ENCODE measurements at regions not wholly inside any gene's neighbourhood (a gene's known extent, or its start where the extent isn't known, plus 50 kb on each side); places are given as distances from the start of the nearest gene placed in this dataset.

- 80% methylated on average over 4 of the region's 4 CpGs for WGBS (ENCODE audit: low lambda C conversion rate, missing lambda C conversion rate)
- TF ChIP-seq CTCF (IDR thresholded peaks at IDR 0.05; ENCODE audit: poor library complexity) (no peak), EZH2phosphoT487 (IDR thresholded peaks at IDR 0.05; ENCODE audit: low read depth, severe bottlenecking, unreplicated experiment) (no peak), EZH2 (IDR thresholded peaks at IDR 0.05; ENCODE audit: borderline replicate concordance) (no peak)
- Histone ChIP-seq H3K9me2 (replicated peaks; ENCODE audit: insufficient read depth) (no peaks in the 10 kb centered on the region), H3K27me3 (no peaks in the 10 kb centered on the region), H3K27ac (no peak overlapping the region), H3K36me3 (replicated peaks; ENCODE audit: insufficient read depth, low read depth) (no peaks in the 10 kb centered on the region), H3K4me1 (ENCODE audit: insufficient read depth) (no peaks in the 10 kb centered on the region), H3K79me2 (no peaks in the 10 kb centered on the region), H3K4me2 (no peak overlapping the region), H2AFZ (no peak overlapping the region), H3K9me3 (ENCODE audit: low read depth) (no peaks in the 10 kb centered on the region), H4K20me1 (ENCODE audit: insufficient read depth, poor library complexity, severe bottlenecking) (no peaks in the 10 kb centered on the region), H3K4me3 (no peak overlapping the region)
- DNase-seq (ENCODE audit: low spot score) = no peak
Measured at GRCh38 chr5:96569770-96570169, 92.4 kb upstream of the CAST start.

GRCh38 chr5:96572864-96573512 lies 89.2 kb upstream of the CAST start:
- WGBS (ENCODE audit: low lambda C conversion rate, missing lambda C conversion rate) = 87% methylated on average over 5 of the region's 5 CpGs
- H3K9me2 ChIP-seq (replicated peaks; ENCODE audit: insufficient read depth) = no peaks in the 10 kb centered on the region
- no peaks in the 10 kb centered on the region for H4K20me1 ChIP-seq (ENCODE audit: insufficient read depth, poor library complexity, severe bottlenecking)
- H3K27ac ChIP-seq = no peak overlapping the region
- no peaks in the 10 kb centered on the region for H3K27me3 ChIP-seq
- H3K36me3 ChIP-seq (replicated peaks; ENCODE audit: insufficient read depth, low read depth) = no peaks in the 10 kb centered on the region
- no peaks in the 10 kb centered on the region for H3K79me2 ChIP-seq
- H3K4me1 ChIP-seq (ENCODE audit: insufficient read depth) = no peaks in the 10 kb centered on the region
- H3K4me3 ChIP-seq = no peak overlapping the region
- H3K9me3 ChIP-seq (ENCODE audit: low read depth) = no peaks in the 10 kb centered on the region
- no peak for TF ChIP-seq EZH2 (IDR thresholded peaks at IDR 0.05; ENCODE audit: borderline replicate concordance)
- no peak for TF ChIP-seq CTCF (IDR thresholded peaks at IDR 0.05; ENCODE audit: poor library complexity)
- no peak for TF ChIP-seq EZH2phosphoT487 (IDR thresholded peaks at IDR 0.05; ENCODE audit: low read depth, severe bottlenecking, unreplicated experiment)
- no peak overlapping the region for H3K4me2 ChIP-seq
- no peak for DNase-seq (ENCODE audit: low spot score)
- H2AFZ ChIP-seq = no peak overlapping the region

- TF ChIP-seq CTCF (IDR thresholded peaks at IDR 0.05; ENCODE audit: poor library complexity) (no peak), EZH2phosphoT487 (IDR thresholded peaks at IDR 0.05; ENCODE audit: low read depth, severe bottlenecking, unreplicated experiment) (no peak), EZH2 (IDR thresholded peaks at IDR 0.05; ENCODE audit: borderline replicate concordance) (no peak)
- Histone ChIP-seq H3K79me2 (no peaks in the 10 kb centered on the region), H3K9me2 (replicated peaks; ENCODE audit: insufficient read depth) (no peaks in the 10 kb centered on the region), H3K4me2 (no peak overlapping the region), H3K4me3 (no peak overlapping the region), H2AFZ (no peak overlapping the region), H4K20me1 (ENCODE audit: insufficient read depth, poor library complexity, severe bottlenecking) (no peaks in the 10 kb centered on the region), H3K4me1 (ENCODE audit: insufficient read depth) (no peaks in the 10 kb centered on the region), H3K27me3 (no peaks in the 10 kb centered on the region), H3K9me3 (ENCODE audit: low read depth) (no peaks in the 10 kb centered on the region), H3K27ac (no peak overlapping the region), H3K36me3 (replicated peaks; ENCODE audit: insufficient read depth, low read depth) (no peaks in the 10 kb centered on the region)
- no peak for DNase-seq (ENCODE audit: low spot score)
Measured at GRCh38 chr5:96573513-96573894, 88.7 kb upstream of the CAST start.

- no peak for TF ChIP-seq EZH2phosphoT487 (IDR thresholded peaks at IDR 0.05; ENCODE audit: low read depth, severe bottlenecking, unreplicated experiment)
- no peak for TF ChIP-seq CTCF (IDR thresholded peaks at IDR 0.05; ENCODE audit: poor library complexity)
- no peak for TF ChIP-seq EZH2 (IDR thresholded peaks at IDR 0.05; ENCODE audit: borderline replicate concordance)
Measured at GRCh38 chr5:96576876-96577275, 85.3 kb upstream of the CAST start.

More at GRCh38 chr5:96576876-96577275, 85.3 kb upstream of the CAST start:
- DNase-seq (ENCODE audit: low spot score) = no peak
- Histone ChIP-seq H3K27ac (no peak overlapping the region), H3K9me3 (ENCODE audit: low read depth) (no peaks in the 10 kb centered on the region), H3K27me3 (no peaks in the 10 kb centered on the region), H3K4me2 (no peak overlapping the region), H2AFZ (no peak overlapping the region), H3K79me2 (no peaks in the 10 kb centered on the region), H3K4me1 (ENCODE audit: insufficient read depth) (no peaks in the 10 kb centered on the region), H3K9me2 (replicated peaks; ENCODE audit: insufficient read depth) (no peaks in the 10 kb centered on the region), H3K36me3 (replicated peaks; ENCODE audit: insufficient read depth, low read depth) (no peaks in the 10 kb centered on the region), H4K20me1 (ENCODE audit: insufficient read depth, poor library complexity, severe bottlenecking) (no peaks in the 10 kb centered on the region), H3K4me3 (no peak overlapping the region)
- 66% methylated on average over 3 of the region's 3 CpGs for WGBS (ENCODE audit: low lambda C conversion rate, missing lambda C conversion rate)
